ENCODE measurements at regions not wholly inside any gene's neighbourhood (a gene's known extent, or its start where the extent isn't known, plus 50 kb on each side); places are given as distances from the start of the nearest gene placed in this dataset.

DNA sequence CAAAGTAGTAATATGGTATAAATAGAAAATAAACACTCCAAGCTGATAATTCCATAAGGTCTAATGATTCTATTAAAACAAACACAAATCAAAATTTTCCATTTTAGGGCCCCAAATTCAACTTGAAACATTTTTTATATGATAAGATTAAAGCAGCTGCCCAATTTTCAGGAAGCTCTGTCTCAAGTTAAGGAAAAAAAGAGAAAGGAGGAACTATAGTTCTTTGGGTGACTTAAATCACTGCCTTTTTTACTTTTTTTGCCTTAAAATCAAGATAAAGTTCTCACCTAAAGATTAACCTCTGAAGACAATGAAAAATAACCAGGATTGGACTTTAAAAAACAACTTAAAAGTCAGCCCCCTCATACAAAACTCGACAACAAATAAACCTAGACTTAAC is 76.0 kb upstream of the IFNE start:
- H3K4me3 ChIP-seq: no peak overlapping the region
- no peak for DNase-seq

DNA sequence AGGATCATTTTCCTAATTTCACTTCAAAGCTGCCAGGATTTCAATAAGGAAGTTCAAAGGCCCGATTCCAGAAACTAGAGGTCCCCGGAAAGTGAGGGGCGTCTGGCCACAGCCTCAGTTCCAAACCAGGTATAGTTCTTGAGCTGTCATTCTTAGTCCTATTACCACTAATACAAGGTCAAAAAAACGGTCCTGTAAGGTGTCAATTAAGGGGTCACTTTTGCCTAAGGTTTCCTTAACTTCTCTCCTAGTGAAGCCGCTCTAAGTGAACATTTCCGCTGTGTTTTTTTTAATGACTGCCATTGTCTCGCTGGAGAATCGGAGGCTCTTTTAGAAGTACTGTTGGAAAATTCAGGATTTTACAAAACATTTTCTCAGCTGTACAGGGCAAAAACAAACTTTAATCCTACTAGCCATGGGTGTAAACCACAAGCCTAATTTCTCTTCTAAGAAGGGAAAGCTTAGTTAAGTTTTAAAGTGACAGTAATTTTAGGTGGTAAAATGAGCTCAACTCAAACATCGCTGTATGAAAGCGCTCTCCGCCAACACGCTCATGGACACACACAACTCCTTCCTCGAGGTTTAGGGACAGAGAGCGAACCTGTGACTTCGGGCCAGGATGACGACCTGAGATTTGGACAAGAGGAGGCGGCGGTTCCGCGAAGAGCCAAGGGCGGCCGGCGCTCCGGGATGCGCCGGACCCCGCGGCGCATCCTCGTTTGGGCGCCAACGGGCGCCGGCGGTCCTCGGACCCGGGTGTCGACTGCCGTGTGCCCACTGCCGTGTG is 76.7 kb upstream of the IFNE start:
- Histone ChIP-seq H3K4me1 (peaks cover 0 to 5% of the 10 kb centered on the region in 2 donors), H3K4me3 (peak overlapping the region in 1 of 2 donors; percentile 39), H3K9me3 (no peaks in the 10 kb centered on the region), H3K27me3 (peaks cover 12 to 45% of the 10 kb centered on the region in 2 donors), H3K36me3 (no peaks in the 10 kb centered on the region), H3K27ac (no peak overlapping the region)
- no peak for TF ChIP-seq POLR2A (IDR thresholded peaks at IDR 0.05)
- TF ChIP-seq, protein P1, sequence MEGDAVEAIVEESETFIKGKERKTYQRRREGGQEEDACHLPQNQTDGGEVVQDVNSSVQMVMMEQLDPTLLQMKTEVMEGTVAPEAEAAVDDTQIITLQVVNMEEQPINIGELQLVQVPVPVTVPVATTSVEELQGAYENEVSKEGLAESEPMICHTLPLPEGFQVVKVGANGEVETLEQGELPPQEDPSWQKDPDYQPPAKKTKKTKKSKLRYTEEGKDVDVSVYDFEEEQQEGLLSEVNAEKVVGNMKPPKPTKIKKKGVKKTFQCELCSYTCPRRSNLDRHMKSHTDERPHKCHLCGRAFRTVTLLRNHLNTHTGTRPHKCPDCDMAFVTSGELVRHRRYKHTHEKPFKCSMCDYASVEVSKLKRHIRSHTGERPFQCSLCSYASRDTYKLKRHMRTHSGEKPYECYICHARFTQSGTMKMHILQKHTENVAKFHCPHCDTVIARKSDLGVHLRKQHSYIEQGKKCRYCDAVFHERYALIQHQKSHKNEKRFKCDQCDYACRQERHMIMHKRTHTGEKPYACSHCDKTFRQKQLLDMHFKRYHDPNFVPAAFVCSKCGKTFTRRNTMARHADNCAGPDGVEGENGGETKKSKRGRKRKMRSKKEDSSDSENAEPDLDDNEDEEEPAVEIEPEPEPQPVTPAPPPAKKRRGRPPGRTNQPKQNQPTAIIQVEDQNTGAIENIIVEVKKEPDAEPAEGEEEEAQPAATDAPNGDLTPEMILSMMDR (IDR thresholded peaks at IDR 0.05): no peak
- DNase-seq: no peak
- intact Hi-C loops (cut with DNase I; ENCODE audit: low total_unique reads): no loop called here

More for the DNA sequence above, 76.0 kb upstream of the IFNE start:
- intact Hi-C loops (cut with DNase I; ENCODE audit: low total_unique reads): no loop called here
- H3K27me3 ChIP-seq: peaks cover 12 to 42% of the 10 kb centered on the region in 2 donors
- H3K9me3 ChIP-seq: no peaks in the 10 kb centered on the region
- H3K36me3 ChIP-seq: no peaks in the 10 kb centered on the region
- no peak for TF ChIP-seq POLR2A (IDR thresholded peaks at IDR 0.05)
- TF ChIP-seq, protein P1 (IDR thresholded peaks at IDR 0.05): no peak
- H3K4me1 ChIP-seq: peaks cover 0 to 5% of the 10 kb centered on the region in 2 donors
- H3K27ac ChIP-seq: no peak overlapping the region

DNA sequence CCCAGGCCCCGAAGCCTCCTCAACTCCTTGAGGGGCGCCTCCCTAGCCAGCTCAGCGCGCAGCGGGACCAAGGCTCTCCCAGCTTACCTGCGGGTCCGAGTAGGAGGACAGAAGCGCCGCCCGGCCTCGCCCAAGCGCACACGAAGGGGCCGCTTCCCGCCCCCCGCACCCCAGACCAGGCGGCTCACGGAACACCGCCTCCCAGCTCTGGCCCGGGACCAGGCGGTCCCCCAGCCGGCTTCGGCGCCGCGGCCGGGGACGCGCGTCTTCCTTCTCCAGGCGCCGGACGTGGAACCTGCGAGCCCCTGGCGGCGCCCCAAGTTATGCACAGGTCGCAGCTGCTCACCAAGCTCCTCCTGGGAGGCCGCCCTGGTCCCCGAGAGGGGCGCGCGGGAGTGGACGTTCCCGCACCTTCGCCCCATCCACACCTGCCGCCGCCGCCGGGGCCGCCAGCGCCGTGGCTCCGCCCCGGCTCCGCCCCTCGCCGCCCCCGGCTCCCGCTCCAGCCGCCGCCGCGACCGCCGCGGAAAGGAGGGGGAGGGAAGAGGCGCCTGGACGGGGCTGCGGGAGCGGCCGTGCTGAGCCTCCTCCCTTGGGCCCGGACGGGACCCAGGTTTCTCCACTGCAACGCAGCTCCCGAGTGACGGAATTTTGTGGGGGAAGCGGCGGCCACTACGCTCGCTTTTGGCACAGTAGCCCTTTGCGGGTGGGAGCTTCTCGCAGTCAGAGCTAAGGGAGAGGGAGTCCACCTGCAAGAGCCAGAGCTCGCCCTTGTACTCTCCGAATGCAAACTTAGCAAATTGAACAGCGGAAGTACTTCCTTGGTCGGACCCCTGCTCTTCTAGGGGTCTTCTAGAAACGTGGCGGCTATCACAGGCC is 77.5 kb upstream of the IFNE start:
- peak in 1 of 2 donors; percentile 20 for DNase-seq
- H3K36me3 ChIP-seq: no peaks in the 10 kb centered on the region
- H3K4me3 ChIP-seq: peak overlapping the region in 1 of 2 donors; percentile 39
- H3K4me1 ChIP-seq: peaks cover 0 to 5% of the 10 kb centered on the region in 2 donors
- no peak overlapping the region for H3K27ac ChIP-seq
- intact Hi-C loops (cut with DNase I; ENCODE audit: low total_unique reads): no loop called here
- H3K9me3 ChIP-seq: no peaks in the 10 kb centered on the region
- TF ChIP-seq, protein P1 (IDR thresholded peaks at IDR 0.05): no peak
- peak in 1 of 2 donors; percentile 50 for TF ChIP-seq POLR2A (IDR thresholded peaks at IDR 0.05)
- peaks cover 12 to 43% of the 10 kb centered on the region in 2 donors for H3K27me3 ChIP-seq

DNA sequence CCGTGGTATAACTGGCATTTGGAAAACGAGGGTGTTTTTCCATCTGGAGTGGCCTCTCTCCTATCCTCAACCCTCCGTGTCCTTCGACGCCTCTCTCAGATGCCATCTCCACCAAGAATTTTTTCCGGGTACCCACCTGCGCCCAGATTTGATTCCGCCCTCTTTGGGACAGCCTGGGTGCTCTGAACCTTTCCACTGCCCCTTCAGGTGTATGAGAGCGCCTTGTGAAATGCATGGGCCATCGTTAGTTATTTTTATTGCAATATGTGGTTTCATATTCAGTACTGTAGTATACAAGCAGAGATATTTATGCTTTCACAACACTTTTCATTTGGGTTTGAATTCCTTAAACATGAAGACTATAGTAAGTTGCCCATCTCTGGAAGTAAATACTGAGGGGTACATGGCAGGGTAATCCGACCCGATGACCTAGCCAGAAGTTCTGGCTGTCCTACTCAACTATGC is 78.2 kb upstream of the IFNE start:
- Histone ChIP-seq H3K4me3 (peak overlapping the region in 1 of 2 donors; percentile 39), H3K36me3 (no peaks in the 10 kb centered on the region), H3K27me3 (peaks cover 12 to 36% of the 10 kb centered on the region in 2 donors), H3K4me1 (peaks cover 0 to 5% of the 10 kb centered on the region in 2 donors), H3K27ac (no peak overlapping the region), H3K9me3 (no peaks in the 10 kb centered on the region)
- DNase-seq: no peak
- intact Hi-C loops (cut with DNase I; ENCODE audit: low total_unique reads): no loop called here
- no peak for TF ChIP-seq POLR2A (IDR thresholded peaks at IDR 0.05)
- TF ChIP-seq, protein P1 (IDR thresholded peaks at IDR 0.05): no peak

All from uterus (tissue), 3 donors.